Endothelial cell (in vitro differentiated cells): ENCODE measurements at regions not wholly inside any gene's neighbourhood (a gene's known extent, or its start where the extent isn't known, plus 50 kb on each side); places are given as distances from the start of the nearest gene placed in this dataset.

ENCODE experiments used
- DNase-seq: peaks from one replicate; pipeline ENCODE4 v3.0.0; 2021; ENCODE audit warnings: low spot score
- H3K27ac Mint-ChIP-seq: one replicate; pipeline ENCODE4 v1.8.0; 2021; ENCODE audit warnings: mixed read lengths, inconsistent platforms; ENCODE audit not compliant: unreplicated experiment
- H3K27me3 Mint-ChIP-seq: one replicate; pipeline ENCODE4 v1.8.0; 2021; ENCODE audit warnings: mild to moderate bottlenecking, moderate library complexity, mixed read lengths, inconsistent platforms; ENCODE audit not compliant: unreplicated experiment
- H3K36me3 Mint-ChIP-seq: one replicate; pipeline ENCODE4 v1.8.0; 2021; ENCODE audit warnings: mild to moderate bottlenecking, low read depth, mixed read lengths, inconsistent platforms; ENCODE audit not compliant: unreplicated experiment
- H3K4me1 Mint-ChIP-seq: one replicate; pipeline ENCODE4 v1.8.0; 2021; ENCODE audit warnings: mild to moderate bottlenecking, mixed read lengths, inconsistent platforms; ENCODE audit not compliant: unreplicated experiment
- H3K4me3 Mint-ChIP-seq: one replicate; pipeline ENCODE4 v1.8.0; 2021; ENCODE audit warnings: mild to moderate bottlenecking, mixed read lengths, inconsistent platforms; ENCODE audit not compliant: unreplicated experiment
- H3K9me3 Mint-ChIP-seq: one replicate; pipeline ENCODE4 v1.8.0; 2021; ENCODE audit warnings: mixed read lengths, inconsistent platforms; ENCODE audit not compliant: unreplicated experiment
- CTCF ChIP-seq: fragments of 200-600 bp; sonication (generic); IDR thresholded peaks from one replicate; pipeline ENCODE4 v1.5.0; 2021; ENCODE audit warnings: antibody characterized with exemption; ENCODE audit not compliant: unreplicated experiment

- no peaks in the 10 kb centered on the region for H3K4me1 Mint-ChIP-seq
- no peak overlapping the region for H3K27ac Mint-ChIP-seq
- H3K36me3 Mint-ChIP-seq, result no peaks in the 10 kb centered on the region
- no peak for TF ChIP-seq CTCF
- no peaks in the 10 kb centered on the region for H3K9me3 Mint-ChIP-seq
- no peak overlapping the region for H3K4me3 Mint-ChIP-seq
- DNase-seq, result no peak
- no peaks in the 10 kb centered on the region for H3K27me3 Mint-ChIP-seq
Observed at GRCh38 chr1:240701412-240701811, 89.5 kb upstream of the GREM2 start.

GRCh38 chr1:240695416-240695815, 83.5 kb upstream of the GREM2 start:
- H3K4me3 Mint-ChIP-seq, result no peak overlapping the region
- TF ChIP-seq CTCF, result no peak
- H3K4me1 Mint-ChIP-seq, result no peaks in the 10 kb centered on the region
- no peak for DNase-seq
- H3K27me3 Mint-ChIP-seq, result peaks cover 2% of the 10 kb centered on the region
- H3K36me3 Mint-ChIP-seq, result no peaks in the 10 kb centered on the region
- H3K27ac Mint-ChIP-seq, result no peak overlapping the region
- H3K9me3 Mint-ChIP-seq, result no peaks in the 10 kb centered on the region

- Mint-ChIP-seq H3K27me3 (peaks cover 2% of the 10 kb centered on the region), H3K27ac (no peak overlapping the region), H3K4me1 (peaks cover 8% of the 10 kb centered on the region), H3K4me3 (no peak overlapping the region), H3K9me3 (no peaks in the 10 kb centered on the region), H3K36me3 (no peaks in the 10 kb centered on the region)
- DNase-seq, result no peak
- TF ChIP-seq CTCF, result no peak
Observed at GRCh38 chr1:240693844-240694243, 81.9 kb upstream of the GREM2 start.

- Mint-ChIP-seq H3K27ac (no peak overlapping the region), H3K36me3 (no peaks in the 10 kb centered on the region), H3K9me3 (no peaks in the 10 kb centered on the region), H3K4me1 (peaks cover 8% of the 10 kb centered on the region), H3K4me3 (no peak overlapping the region), H3K27me3 (peaks cover 2% of the 10 kb centered on the region)
- DNase-seq, result no peak
- TF ChIP-seq CTCF, result no peak
Observed at GRCh38 chr1:240693036-240693435, 81.1 kb upstream of the GREM2 start.

- H3K27ac Mint-ChIP-seq, result no peak overlapping the region
- peak; percentile 55 for DNase-seq
Observed at GRCh38 chr1:240691909-240692705, 80.2 kb upstream of the GREM2 start.

More at GRCh38 chr1:240691909-240692705, 80.2 kb upstream of the GREM2 start:
- no peak for TF ChIP-seq CTCF
- H3K36me3 Mint-ChIP-seq, result no peaks in the 10 kb centered on the region
- H3K4me3 Mint-ChIP-seq, result no peak overlapping the region
- H3K27me3 Mint-ChIP-seq, result peaks cover 2% of the 10 kb centered on the region
- peaks cover 16% of the 10 kb centered on the region for H3K4me1 Mint-ChIP-seq
- no peaks in the 10 kb centered on the region for H3K9me3 Mint-ChIP-seq
